WI38 (cell line): ENCODE measurements at regions not wholly inside any gene's neighbourhood (a gene's known extent, or its start where the extent isn't known, plus 50 kb on each side); places are given as distances from the start of the nearest gene placed in this dataset.

Source experiments
- H3K4me3 ChIP-seq: 2 replicates; pipeline ENCODE4 v1.5.1; 2011; ENCODE audit warnings: low read depth, mild to moderate bottlenecking, control low read depth, low read length
- CTCF ChIP-seq: IDR thresholded peaks from 2 replicates; pipeline ENCODE4 v1.5.1; 2012; ENCODE audit warnings: low read depth, mild to moderate bottlenecking, control low read depth, low read length

GRCh38 chr2:204046145-204046544 lies 109.6 kb downstream of the ICOS start:
- H3K4me3 ChIP-seq = no peak overlapping the region
- no peak for TF ChIP-seq CTCF

- TF ChIP-seq CTCF = no peak
- no peak overlapping the region for H3K4me3 ChIP-seq
Observed at GRCh38 chr2:204049635-204050034, 113.1 kb downstream of the ICOS start.

- H3K4me3 ChIP-seq = no peak overlapping the region
- no peak for TF ChIP-seq CTCF
Observed at GRCh38 chr2:204050681-204051080, 114.1 kb downstream of the ICOS start.

GRCh38 chr2:204051476-204051875 lies 114.9 kb downstream of the ICOS start:
- TF ChIP-seq CTCF = no peak; the same call in 1 of the 2 replicates
- H3K4me3 ChIP-seq = no peak overlapping the region

GRCh38 chr2:204051984-204052556 lies 115.5 kb downstream of the ICOS start:
- TF ChIP-seq CTCF = no peak
- H3K4me3 ChIP-seq = no peak overlapping the region

- no peak overlapping the region for H3K4me3 ChIP-seq
- TF ChIP-seq CTCF = no peak
Observed at GRCh38 chr2:204059016-204059415, 122.5 kb downstream of the ICOS start.

GRCh38 chr2:204060841-204061240 lies 124.3 kb downstream of the ICOS start:
- H3K4me3 ChIP-seq = no peak overlapping the region
- no peak for TF ChIP-seq CTCF
